BE2C (cell line): ENCODE measurements at regions not wholly inside any gene's neighbourhood (a gene's known extent, or its start where the extent isn't known, plus 50 kb on each side); places are given as distances from the start of the nearest gene placed in this dataset.

Experiments used
- DNase-seq: peaks from one replicate; pipeline ENCODE4 v3.0.0-alpha.2; 2020
- H3K27me3 ChIP-seq: fragments of 250-450 bp; sonication (Bioruptor Pico); 2 replicates; pipeline ENCODE4 v1.5.1; 2020; ENCODE audit warnings: mild to moderate bottlenecking
- H3K36me3 ChIP-seq: fragments of 250-450 bp; sonication (Bioruptor Pico); 2 replicates; pipeline ENCODE4 v1.5.1; 2020; ENCODE audit warnings: mild to moderate bottlenecking
- H3K4me1 ChIP-seq: fragments of 250-450 bp; sonication (Bioruptor Pico); 2 replicates; pipeline ENCODE4 v1.5.1; 2020
- H3K4me3 ChIP-seq: 2 replicates; pipeline ENCODE4 v1.5.1; 2011; ENCODE audit warnings: low read depth, low read length
- H3K9me3 ChIP-seq: fragments of 250-450 bp; sonication (Bioruptor Pico); 2 replicates; pipeline ENCODE4 v1.5.1; 2020
- TF ChIP-seq, protein P1 (sequence below): IDR thresholded peaks from 2 replicates; pipeline ENCODE4 v1.5.1; 2012; ENCODE audit warnings: mild to moderate bottlenecking, low read depth, low read length

DNA sequence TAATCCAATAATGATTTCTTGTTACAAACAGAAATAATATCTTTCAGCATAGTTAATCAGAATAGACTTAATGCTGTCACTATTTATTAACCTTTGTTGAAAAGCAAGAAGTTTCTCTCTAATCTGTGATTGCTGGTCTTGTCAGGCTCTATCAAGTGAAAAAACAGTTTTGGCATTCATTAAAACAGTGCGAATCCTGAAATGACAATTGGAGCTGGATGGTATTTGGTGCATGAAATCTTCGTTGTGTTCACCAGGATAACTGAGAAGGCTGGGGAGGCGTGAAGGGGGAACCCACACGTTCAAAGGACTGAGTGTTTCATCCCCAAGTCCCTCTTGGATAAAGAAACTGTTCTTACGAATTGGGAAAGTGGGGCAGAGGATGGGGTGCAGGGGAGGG, 190.2 kb upstream of the MYL2 start:
- TF ChIP-seq, protein P1, sequence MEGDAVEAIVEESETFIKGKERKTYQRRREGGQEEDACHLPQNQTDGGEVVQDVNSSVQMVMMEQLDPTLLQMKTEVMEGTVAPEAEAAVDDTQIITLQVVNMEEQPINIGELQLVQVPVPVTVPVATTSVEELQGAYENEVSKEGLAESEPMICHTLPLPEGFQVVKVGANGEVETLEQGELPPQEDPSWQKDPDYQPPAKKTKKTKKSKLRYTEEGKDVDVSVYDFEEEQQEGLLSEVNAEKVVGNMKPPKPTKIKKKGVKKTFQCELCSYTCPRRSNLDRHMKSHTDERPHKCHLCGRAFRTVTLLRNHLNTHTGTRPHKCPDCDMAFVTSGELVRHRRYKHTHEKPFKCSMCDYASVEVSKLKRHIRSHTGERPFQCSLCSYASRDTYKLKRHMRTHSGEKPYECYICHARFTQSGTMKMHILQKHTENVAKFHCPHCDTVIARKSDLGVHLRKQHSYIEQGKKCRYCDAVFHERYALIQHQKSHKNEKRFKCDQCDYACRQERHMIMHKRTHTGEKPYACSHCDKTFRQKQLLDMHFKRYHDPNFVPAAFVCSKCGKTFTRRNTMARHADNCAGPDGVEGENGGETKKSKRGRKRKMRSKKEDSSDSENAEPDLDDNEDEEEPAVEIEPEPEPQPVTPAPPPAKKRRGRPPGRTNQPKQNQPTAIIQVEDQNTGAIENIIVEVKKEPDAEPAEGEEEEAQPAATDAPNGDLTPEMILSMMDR = no peak
- H3K4me3 ChIP-seq = no peak overlapping the region
- DNase-seq = no peak
- H3K27me3 ChIP-seq = no peaks in the 10 kb centered on the region
- no peaks in the 10 kb centered on the region for H3K36me3 ChIP-seq
- H3K9me3 ChIP-seq = no peaks in the 10 kb centered on the region; the same call in 1 of the 2 replicates
- no peaks in the 10 kb centered on the region for H3K4me1 ChIP-seq

DNA sequence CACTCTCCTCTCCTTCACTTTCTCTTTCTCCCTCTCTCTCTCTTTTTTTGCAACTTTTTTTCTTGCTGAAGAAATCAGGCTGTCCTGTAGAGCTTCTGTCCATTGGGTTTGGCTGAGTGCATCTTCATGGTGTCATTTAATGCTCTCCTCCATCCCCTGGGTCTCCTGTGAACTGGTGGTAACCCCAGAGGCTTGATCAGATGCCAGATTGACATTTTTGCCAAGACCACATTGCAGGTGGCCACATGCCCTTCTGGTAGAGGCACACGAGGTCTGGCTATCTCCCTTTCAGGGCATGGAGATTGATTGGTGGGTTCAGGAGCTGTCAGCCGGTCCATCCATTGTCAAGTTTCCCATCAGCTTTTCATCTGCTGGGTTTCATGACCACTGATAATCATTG, 188.3 kb upstream of the MYL2 start:
- TF ChIP-seq, protein P1 = no peak
- H3K4me3 ChIP-seq = no peak overlapping the region
- no peaks in the 10 kb centered on the region for H3K4me1 ChIP-seq
- no peak for DNase-seq
- no peaks in the 10 kb centered on the region for H3K36me3 ChIP-seq
- no peaks in the 10 kb centered on the region; the same call in 1 of the 2 replicates for H3K9me3 ChIP-seq
- no peaks in the 10 kb centered on the region for H3K27me3 ChIP-seq

DNA sequence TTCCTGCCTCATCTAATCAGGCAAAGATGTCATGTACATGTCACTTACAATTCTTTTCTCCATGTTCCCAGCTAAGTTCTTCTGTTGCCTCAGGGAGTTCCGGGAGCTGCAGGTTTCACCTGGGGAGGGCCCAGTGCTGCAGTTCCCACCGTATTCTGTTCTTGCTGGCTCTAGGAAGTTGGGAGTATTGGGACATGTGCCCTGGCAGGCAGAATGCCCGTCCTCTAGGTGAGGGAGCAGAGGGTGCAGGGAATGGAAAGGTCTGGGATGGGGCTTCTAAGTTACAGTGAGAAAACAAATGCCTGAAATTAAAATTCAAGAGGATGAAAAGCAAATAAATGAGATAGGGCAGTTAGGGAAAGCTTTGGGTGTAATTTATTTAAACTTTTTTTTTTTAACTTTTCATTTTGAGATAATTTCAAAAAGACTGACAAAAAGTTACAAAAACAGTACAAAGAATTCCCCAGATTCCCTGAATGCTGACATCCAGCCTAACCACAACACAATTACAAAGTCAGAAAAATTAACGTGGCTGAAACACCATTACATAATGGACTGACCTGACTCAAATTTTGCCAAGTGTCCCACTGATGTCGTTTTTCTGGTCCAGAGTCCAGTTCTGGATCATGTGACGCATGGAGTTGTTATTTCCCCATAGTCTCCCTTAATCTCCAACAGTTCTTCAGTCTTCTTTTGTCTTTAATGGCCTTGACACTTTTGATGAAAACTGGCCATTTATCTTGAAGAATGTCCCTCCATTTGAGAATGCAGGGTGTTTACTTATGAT, 187.2 kb upstream of the MYL2 start:
- Histone ChIP-seq H3K9me3 (no peaks in the 10 kb centered on the region; the same call in 1 of the 2 replicates), H3K4me1 (no peaks in the 10 kb centered on the region), H3K36me3 (no peaks in the 10 kb centered on the region), H3K27me3 (no peaks in the 10 kb centered on the region), H3K4me3 (no peak overlapping the region)
- no peak for DNase-seq
- TF ChIP-seq, protein P1 = no peak

DNA sequence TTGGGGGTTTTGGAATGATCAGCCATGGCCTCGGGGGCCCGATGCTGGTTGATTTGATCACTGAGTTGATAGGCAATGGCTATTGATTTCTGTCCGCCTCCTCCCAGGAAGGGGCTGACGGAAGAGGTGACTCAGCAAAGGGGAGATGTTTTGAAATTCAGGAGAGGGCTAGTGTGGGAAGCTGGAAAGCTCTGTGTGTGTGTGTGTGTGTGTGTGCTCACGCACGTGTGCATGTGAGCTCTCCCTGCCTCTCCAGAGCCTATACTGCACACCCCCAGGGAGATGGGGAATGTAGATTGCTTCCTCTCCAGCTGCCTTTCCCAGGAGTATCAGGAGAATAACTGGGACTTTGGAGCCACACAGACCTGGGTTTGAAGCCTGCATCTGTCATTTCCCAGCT, 184.9 kb upstream of the MYL2 start:
- no peaks in the 10 kb centered on the region for H3K4me1 ChIP-seq

DNA sequence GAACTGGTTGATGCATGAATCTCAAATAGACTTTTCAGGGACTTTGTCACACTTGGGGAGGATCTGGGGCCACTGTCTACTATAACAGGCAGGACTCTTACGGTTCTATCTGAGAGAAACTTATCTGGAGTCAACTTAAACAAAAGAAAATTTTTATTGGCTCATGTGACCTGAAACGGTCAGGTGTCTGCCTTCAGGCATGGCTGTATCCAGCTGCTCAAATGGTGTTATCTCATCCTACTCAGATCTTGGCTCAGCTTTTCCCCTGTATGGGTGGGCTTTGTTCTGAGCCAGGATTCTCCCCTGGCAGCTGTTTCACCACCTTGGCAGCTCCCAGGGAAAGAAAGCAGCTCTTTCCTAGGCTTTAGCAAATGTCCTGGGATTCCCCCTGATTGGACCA, 183.2 kb upstream of the MYL2 start:
- Histone ChIP-seq H3K9me3 (no peaks in the 10 kb centered on the region; the same call in 1 of the 2 replicates), H3K4me1 (no peaks in the 10 kb centered on the region), H3K4me3 (no peak overlapping the region), H3K27me3 (no peaks in the 10 kb centered on the region), H3K36me3 (no peaks in the 10 kb centered on the region)
- DNase-seq = no peak
- TF ChIP-seq, protein P1 = no peak

More for the DNA sequence above, 184.9 kb upstream of the MYL2 start:
- TF ChIP-seq, protein P1 = no peak
- DNase-seq = no peak
- no peaks in the 10 kb centered on the region for H3K27me3 ChIP-seq
- no peaks in the 10 kb centered on the region for H3K36me3 ChIP-seq
- H3K9me3 ChIP-seq = no peaks in the 10 kb centered on the region; the same call in 1 of the 2 replicates
- H3K4me3 ChIP-seq = no peak overlapping the region

DNA sequence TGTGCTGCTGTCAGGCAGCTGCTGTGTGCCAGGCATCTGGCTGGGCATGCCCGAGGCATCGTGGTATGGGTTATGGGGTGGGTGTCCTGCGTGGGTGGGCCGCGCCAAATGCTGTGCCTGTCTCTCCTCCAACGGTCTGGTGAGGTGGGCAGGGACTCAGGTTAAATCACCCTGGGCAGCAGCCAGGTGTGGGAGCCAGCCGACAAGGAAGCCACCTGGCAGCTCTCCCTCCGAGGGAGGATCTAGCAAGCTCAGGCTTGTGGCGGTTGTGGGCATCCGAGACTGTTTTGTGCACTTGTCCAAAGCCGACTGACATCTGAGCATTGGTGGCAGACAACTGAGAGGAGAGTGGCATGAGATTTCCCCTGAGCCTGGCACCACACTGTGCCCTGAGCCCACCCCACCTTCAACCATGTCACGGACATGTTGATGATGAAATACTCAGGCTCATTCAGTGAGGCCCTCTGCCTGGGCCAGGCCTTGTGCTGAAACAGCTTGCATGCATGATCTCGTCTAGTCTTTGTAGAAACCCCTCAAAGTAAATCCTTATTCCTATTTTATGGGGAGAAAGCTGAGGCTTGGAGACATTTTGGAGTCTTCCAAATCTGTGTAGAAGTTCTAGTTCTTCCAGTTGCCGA, 181.8 kb upstream of the MYL2 start:
- no peaks in the 10 kb centered on the region for H3K27me3 ChIP-seq
- H3K36me3 ChIP-seq = no peaks in the 10 kb centered on the region
- H3K4me3 ChIP-seq = no peak overlapping the region
- no peaks in the 10 kb centered on the region for H3K9me3 ChIP-seq
- TF ChIP-seq, protein P1 = no peak
- DNase-seq = no peak
- H3K4me1 ChIP-seq = no peaks in the 10 kb centered on the region
